Hematopoietic multipotent progenitor cell treated with erythropoietin and hydrocortisone succinate and interleukin-3 and kit ligand, for 6 days (in vitro differentiated cells): ENCODE measurements at regions not wholly inside any gene's neighbourhood (a gene's known extent, or its start where the extent isn't known, plus 50 kb on each side); places are given as distances from the start of the nearest gene placed in this dataset.
"Not testable (repeated sequence)": the region's sequence is repeated elsewhere in the genome, so short reads cannot be mapped to it uniquely, and the experiment has no call there.

Source experiments
- DNase-seq: peaks from one replicate; pipeline ENCODE4 v3.0.0-alpha.2; 2015

- DNase-seq: no peak
Observed at GRCh38 chr4:24363751-24364150, 220.6 kb downstream of the DHX15 start.

GRCh38 chr4:24352112-24352511, 232.2 kb downstream of the DHX15 start:
- no peak for DNase-seq

GRCh38 chr4:24349168-24349996, 235.0 kb downstream of the DHX15 start:
- not testable (repeated sequence) for DNase-seq

GRCh38 chr4:24339260-24339659, 245.1 kb downstream of the DHX15 start:
- DNase-seq: no peak

GRCh38 chr4:24337451-24338190, 246.7 kb downstream of the DHX15 start:
- DNase-seq: no peak

- no peak for DNase-seq
Observed at GRCh38 chr4:24335616-24336015, 248.7 kb downstream of the DHX15 start.

GRCh38 chr4:24334906-24335305, 249.4 kb downstream of the DHX15 start:
- DNase-seq: no peak

- no peak for DNase-seq
Observed at GRCh38 chr4:24330573-24330972, 253.8 kb downstream of the DHX15 start.

- DNase-seq: no peak
Observed at GRCh38 chr4:24330172-24330571, 254.2 kb downstream of the DHX15 start.

GRCh38 chr4:24328711-24329110, 255.6 kb downstream of the DHX15 start:
- DNase-seq: no peak

- DNase-seq: no peak
Observed at GRCh38 chr4:24328310-24328709, 256.0 kb downstream of the DHX15 start.

GRCh38 chr4:24322995-24323394, 261.4 kb downstream of the DHX15 start:
- no peak for DNase-seq

- no peak for DNase-seq
Observed at GRCh38 chr4:24322511-24322910, 261.8 kb downstream of the DHX15 start.

- DNase-seq: no peak
Observed at GRCh38 chr4:24321616-24322015, 262.7 kb downstream of the DHX15 start.

GRCh38 chr4:24321131-24321530, 263.2 kb downstream of the DHX15 start:
- DNase-seq: no peak

GRCh38 chr4:24319387-24319786, 265.0 kb downstream of the DHX15 start:
- no peak for DNase-seq

- DNase-seq: no peak
Observed at GRCh38 chr4:24315056-24315455, 269.3 kb downstream of the DHX15 start.

- DNase-seq: no peak
Observed at GRCh38 chr4:24312261-24312913, 272.0 kb downstream of the DHX15 start.

GRCh38 chr4:24303926-24304325, 280.4 kb downstream of the DHX15 start:
- DNase-seq: no peak

GRCh38 chr4:24298911-24299310, 285.4 kb downstream of the DHX15 start:
- no peak for DNase-seq

GRCh38 chr4:24287096-24287495, 297.3 kb downstream of the DHX15 start:
- DNase-seq: no peak

- DNase-seq: no peak
Observed at GRCh38 chr4:24285759-24286158, 298.6 kb downstream of the DHX15 start.

GRCh38 chr4:24282446-24282845, 301.9 kb downstream of the DHX15 start:
- DNase-seq: no peak

GRCh38 chr4:24279911-24280375, 304.4 kb downstream of the DHX15 start:
- no peak for DNase-seq
